HL-60/S4 treated with retinoic acid at 250 ng/mL for 4 days and 3 days (cell line): ENCODE measurements at regions not wholly inside any gene's neighbourhood (a gene's known extent, or its start where the extent isn't known, plus 50 kb on each side); places are given as distances from the start of the nearest gene placed in this dataset.

ENCODE experiments used
- in situ Hi-C: fragments of 300-500 bp; cut with MboI; formaldehyde crosslinking; loops from 2 replicates; pipeline ENCODE4 v1.7.0; 2022; ENCODE audit warnings: low sequenced_read_pairs

DNA sequence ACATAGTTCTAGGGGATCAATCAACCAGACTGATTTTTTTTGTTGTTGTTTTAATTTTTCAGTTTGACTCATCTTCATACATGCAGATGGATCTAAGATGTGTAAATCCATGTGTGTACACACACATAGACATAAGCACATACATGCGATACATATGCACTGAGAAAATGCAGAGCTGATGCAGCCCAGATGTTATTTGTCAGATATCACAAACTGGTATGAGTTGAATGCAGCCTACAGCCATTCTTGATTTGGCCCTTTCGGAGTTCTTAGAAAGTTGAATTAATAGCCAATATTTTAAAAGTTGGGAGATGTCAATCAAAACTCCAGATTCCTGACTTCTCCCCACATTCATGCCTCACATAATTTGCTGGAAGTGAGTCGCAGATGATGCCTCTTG, 180.4 kb downstream of the SPATA18 start:
- in situ Hi-C loops: no loop called here

DNA sequence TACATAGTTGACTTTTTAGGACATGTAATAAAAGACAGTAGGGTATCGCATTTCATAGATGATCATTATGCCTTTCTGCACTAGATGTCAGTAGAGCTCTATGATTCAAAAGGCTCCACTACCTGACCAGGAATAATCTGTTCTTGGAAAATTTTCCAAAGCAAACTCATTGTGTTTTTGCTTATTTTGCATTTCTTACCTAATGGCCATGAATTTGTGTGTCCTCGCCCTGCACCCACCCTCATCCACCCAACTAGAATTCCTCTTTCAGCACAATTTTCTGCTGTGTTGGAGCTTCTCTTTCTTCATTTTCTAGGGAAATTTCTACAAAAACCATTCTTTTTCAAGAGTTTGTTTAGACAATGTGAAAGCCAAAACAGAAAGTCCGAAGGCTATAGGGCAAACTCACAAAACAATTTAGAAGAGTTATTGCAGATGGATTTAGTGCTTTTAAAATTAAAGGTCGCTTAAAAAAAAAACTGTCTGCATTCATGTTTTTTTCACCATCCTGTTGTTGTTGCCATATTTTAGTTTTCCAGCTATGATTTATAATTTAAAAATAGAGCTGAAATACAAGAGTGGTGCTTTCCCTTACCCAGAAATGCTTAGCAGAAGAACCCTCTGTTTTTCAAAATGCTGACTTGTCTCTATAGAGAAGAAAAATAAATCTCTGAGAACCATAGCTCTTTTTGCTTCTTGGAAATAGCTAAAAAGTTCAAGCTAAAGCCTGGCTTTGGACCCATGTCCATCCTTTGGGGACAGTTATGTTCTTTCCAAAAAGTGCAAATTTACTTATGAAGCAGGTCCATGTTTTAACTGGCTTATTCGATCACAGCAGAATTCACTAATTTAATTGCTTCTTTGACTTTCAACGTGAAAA, 183.7 kb downstream of the SPATA18 start:
- in situ Hi-C loops: no loop called here

DNA sequence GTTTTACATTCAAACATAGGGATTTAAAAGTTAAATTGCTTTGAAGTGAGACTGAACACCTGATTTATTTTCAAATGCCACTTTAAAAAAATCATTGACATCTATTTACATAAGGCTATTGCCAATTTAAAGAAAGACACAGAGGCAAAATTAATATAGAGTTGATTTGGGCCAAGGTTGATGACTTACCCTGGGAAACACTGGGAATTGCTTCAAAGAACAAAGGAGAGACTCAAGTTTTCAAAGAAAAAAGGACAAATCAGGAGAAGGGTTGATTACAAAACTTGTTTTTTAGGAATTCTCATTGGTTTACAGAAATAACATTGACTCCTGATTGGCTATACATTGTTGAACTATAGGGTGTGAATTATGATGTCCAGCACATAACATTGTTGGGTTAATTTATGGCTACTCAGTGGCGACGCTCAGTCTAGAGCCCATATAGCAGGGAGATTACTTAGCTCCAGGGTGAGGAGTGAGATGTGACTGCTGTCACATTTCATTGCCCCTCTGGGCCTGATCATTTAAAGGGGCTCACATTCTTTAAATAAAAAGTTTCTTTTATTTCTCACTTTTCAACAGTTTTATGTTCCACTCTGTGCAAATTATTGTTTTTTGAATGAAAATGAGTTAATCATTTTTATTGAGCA, 184.6 kb downstream of the SPATA18 start:
- in situ Hi-C loops: no loop called here

DNA sequence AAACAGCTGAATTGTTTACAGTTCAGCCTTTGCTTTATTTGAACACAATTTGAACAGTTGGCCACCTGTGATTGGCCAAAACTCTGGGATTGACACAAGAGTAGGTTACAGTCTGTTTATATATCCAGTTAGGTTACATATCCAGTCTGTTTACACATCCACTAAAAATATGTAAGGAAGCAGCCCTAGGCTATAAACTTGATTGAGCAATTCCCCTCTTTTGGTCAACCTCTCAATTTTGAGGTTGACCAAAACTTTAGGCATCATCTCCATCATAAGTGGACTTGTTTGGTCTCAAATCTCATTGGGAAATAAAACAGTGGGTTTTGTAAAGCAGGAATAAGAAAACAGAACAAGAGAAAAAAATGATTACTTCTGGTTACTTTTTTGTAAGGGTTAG, 190.8 kb downstream of the SPATA18 start:
- in situ Hi-C loops: no loop called here

DNA sequence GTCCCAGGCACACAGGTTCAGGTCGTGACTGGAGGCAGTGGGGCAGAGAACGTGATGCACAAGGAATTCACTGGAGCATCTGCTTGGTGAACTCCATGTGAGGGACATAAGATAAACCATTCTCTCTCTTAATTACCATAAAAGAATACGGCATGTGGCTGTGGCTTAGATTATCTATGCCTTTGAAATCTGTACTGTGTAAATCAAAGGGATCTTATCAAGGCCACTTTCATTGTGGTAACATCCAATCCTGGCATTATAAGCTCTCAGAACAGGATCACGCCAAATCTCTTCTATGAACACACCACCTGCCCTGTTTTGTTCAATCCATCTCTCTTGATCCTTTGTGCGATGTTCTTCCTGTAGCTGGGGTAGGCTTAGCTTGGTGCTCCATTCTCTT, 192.3 kb downstream of the SPATA18 start:
- in situ Hi-C loops: no loop called here

DNA sequence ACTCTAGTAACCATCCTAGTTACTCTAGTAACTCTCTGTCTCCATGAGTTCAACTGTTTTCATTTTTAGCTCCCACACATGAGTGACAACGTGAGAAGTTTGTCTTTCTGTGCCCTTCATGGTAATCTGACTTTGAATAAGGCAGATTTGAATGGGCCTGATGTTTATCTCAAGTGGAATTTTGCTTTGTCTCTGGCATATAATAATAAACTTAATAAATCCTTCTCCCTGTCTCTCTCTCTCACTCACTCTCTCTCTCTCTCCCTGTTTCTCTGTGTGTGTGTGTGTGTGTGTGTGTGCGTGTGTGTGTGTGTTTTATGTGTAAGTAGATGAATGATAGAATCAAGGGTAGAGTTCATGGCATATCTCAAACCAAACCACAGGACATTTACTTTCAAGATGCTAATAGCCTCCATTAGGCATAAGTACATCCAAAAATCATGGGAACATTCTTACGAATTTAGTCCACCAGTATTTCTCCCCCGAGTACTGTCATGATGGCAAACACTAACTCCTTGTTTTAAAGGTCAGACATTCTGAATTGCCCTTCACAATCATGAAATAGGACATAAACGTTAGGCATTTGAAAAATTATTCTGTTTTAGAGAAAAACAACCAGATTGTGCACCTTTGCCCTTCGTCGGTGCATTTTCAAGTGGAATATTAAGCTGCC, 193.1 kb downstream of the SPATA18 start:
- in situ Hi-C loops: no loop called here

DNA sequence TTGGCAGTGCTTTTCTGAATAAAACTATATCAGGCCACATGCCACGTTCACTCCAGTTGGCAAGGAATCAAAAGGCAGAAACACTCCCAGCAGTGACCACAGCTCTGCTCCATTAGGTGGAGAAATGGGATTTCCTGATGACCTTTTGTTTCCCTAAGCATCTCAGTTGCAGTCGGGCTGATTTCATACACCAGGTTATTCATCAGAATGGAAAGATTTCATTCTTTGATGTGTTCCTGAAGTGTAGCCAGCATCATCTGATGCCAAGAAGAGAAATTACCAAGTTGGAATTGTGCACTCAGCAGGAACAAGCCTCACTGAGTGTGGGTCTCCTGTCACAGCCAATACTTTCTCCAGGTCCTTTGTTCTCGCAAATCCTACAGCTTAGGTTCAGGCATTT, 193.7 kb downstream of the SPATA18 start:
- in situ Hi-C loops: no loop called here

DNA sequence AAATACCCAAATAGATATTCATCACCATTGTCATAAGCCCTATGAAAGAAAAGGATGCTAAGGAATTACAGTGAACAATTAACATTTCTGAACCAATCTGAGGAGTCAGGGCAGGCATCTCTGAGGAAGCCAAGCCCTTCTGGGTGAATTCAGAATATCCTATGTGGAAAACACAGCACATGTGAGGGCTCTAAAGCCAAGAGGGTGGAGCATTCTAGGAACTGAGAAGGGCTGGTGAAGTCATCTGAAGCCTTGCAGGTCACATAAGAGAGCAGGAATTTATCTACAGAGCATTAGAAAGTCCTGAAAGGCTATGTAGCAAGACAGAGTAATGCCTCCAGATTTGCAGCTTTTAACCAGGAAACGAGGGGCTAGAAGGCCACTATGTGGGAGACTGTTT, 195.7 kb downstream of the SPATA18 start:
- in situ Hi-C loops: no loop called here

DNA sequence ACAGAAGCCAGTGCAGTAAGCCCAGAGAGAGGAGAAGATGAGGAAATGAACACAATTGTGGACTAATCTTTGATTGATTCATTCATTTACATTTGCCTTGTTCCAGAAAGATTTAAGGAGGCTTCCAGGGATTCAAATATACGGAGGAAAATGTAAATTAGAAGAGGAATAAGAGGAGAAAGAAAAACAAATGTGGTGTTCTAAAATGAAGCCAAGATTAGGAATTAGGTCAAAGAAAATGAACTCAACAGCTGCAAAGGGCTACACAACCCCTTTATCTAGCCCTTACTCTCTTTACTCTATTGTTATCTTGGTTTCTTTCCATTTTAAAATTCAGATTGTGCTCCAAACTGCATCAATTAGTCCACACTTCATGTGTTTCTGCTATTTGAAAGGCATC, 196.8 kb downstream of the SPATA18 start:
- in situ Hi-C loops: no loop called here

DNA sequence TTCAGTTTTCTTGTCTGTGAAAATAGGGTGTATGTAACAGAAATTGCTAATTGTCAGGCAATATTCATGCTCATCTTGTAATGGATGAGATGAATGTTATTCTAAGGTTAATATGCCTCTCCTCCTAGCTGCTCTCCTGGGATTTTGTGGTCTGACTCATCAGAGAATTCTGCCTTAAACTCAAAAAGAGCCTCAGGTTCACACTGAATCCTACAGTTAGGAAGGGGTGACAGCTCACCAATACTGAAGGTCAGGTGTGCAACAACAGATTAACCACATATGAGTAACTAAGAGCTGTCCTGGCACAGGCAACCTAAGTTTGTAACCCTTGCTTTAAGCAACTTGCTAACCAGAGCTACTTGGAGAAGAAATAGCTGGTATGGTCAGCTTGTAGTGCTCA, 197.7 kb downstream of the SPATA18 start:
- in situ Hi-C loops: no loop called here

DNA sequence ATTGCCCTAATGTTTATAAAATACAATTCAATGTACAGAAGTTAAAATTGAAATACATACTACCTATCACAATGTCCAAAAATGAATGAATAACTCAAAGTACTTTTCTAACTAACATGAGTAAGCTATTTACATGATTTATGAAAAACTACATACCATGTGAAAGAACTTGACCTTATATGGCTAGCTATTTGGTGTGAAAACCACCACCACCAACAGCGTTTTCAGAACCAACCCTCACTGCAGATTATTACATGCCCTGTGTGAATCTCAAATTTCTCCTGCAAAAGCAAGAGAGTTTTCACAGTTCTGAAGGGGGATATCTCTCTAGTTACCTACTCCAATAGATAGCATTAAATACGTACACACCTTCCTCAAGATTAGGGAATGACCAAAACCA, 198.5 kb downstream of the SPATA18 start:
- in situ Hi-C loops: no loop called here

DNA sequence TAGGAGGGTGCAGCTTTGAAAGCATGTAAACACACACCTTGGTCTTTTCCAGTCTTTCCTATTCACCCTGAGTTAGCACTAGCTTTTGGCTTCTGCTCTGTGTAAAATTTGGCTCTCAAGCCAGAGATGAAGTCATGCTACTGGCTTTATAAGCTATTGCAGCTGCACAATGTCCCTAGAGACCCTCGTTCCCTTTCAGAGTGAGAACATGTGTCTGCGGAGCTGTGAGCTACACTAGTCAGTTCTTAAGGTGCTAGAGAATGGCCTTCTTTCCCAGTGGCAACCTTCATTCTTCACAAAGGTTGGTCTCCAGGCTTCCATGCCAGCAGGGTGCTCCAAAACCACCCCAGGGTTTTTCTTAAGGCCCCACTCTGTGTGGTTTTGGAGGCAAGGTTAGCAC, 199.1 kb downstream of the SPATA18 start:
- in situ Hi-C loops: no loop called here

DNA sequence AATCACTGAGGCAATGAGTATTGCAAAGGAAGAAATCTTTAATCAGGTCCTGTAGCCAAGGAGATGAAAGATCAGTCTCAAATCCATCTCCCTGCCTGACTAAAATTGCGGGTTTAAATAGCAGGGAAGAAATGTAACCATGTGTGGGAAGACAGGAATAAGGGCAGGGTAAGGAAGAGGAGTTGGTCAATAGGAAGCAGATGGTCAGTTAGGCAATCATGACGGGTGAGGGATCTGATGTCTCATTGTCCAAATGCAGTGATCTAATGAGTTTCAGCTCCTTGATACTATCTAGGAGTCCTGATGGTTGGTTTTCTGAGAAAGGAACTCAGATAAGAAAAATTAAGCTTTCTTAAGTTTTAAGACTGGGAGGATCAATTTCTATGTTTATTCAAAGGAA, 200.8 kb downstream of the SPATA18 start:
- in situ Hi-C loops: no loop called here

DNA sequence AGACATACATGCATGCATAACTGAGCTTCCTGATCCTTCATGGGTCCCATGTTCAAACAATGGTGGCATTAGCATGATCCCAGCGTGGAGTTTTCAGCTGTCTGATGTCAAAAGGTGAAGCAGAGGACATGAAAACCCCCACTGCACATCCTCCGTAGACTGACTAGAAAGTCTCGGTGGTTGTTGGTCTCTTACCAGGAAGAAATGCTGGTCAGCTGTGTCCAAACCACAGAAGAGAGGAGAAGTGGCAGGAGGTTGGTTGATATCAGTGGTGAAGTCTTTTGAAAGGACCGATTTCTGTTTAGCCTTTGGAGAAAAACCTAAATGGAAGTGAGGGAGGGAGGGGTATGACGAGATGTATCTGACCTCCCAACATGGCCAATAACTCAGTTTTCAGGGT, 201.9 kb downstream of the SPATA18 start:
- in situ Hi-C loops: no loop called here

DNA sequence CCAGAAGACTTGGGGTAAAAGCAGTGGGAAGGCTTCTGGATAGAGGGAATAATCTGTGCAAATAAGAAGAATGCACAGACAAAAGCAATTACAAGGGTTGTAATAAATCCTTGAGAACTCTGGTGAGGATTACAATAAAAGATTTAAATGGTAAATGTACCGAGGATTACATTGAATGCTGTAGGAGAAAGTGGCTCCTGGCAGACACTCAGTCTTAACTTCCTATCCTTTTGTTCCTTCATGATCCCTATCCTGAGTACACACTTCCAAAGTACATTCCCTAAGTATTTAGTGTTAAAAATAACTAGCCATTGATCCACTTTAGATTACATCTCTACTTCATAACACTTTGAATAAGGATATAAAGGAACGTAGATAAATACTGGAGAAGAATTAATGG, 205.4 kb downstream of the SPATA18 start:
- in situ Hi-C loops: no loop called here

DNA sequence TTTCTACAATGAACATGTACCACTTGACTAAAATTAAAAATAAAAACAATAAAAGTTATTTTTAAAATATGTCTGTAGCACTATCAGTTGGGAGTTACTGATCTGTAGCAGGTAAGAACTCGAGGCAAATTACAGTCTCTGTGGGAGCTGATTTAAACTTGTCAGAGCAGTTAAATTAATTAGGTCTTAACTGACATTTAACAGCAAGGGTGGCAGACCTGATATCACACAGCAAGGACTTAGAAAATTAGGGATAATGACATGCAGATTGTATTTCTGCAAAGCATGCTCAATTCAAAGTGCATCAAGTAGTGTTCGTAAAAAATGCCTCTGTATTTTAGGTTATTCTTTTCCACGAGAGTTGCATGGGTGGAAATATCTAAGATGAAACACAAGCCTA, 208.9 kb downstream of the SPATA18 start:
- in situ Hi-C loops: no loop called here

DNA sequence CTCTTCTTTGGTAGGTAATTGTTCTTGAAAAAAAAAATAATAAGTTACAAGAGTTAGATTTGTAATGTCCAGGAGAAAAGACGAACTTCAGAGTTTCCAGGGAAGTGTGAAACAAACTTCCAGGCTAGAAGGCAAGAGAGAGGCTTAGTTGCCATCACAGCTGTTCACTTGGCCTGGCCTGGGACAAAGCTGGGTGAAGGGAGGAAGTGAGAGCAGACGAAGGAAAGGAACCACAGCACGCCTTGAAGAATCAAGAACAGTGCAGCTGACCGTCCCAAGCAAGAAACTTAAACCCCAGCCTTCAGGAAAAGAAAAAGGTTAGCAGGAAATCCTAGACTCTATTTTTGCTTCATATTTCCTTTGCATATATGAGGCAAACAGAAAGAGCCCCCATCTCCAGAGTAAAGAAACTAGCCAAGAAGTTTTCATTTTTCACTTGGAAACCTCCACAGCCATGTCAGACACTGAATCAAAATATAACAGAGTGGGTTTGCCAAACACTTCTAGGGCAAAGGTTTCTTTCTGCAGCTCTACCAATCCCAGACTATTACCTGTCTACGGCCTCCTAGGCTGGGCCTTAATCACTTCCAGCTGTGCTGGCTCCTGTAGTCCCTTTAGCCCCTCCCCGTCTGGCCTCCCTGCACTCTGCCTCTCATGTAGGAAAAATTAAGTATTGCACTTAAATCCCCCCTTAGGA, 209.6 kb downstream of the SPATA18 start:
- in situ Hi-C loops: no loop called here

DNA sequence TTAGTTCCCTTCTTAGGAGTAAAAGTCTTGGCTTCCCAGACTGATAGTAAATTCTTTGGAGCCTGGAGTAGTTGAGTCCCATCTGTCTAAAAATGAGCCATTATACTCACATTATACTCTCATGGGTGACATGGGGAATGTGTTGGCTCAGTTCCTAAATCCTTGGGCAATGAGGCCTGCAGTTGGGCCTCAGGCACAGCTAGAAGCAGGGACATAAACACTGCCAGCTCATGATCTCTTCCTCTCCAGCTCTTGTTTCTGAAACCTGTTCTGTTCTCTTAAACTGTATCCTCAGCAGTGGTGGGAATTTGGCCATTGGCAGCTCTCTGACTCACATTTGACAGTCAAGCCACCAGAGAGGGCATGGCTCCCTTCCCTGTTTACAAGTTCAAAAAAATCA, 212.5 kb downstream of the SPATA18 start:
- in situ Hi-C loops: no loop called here

DNA sequence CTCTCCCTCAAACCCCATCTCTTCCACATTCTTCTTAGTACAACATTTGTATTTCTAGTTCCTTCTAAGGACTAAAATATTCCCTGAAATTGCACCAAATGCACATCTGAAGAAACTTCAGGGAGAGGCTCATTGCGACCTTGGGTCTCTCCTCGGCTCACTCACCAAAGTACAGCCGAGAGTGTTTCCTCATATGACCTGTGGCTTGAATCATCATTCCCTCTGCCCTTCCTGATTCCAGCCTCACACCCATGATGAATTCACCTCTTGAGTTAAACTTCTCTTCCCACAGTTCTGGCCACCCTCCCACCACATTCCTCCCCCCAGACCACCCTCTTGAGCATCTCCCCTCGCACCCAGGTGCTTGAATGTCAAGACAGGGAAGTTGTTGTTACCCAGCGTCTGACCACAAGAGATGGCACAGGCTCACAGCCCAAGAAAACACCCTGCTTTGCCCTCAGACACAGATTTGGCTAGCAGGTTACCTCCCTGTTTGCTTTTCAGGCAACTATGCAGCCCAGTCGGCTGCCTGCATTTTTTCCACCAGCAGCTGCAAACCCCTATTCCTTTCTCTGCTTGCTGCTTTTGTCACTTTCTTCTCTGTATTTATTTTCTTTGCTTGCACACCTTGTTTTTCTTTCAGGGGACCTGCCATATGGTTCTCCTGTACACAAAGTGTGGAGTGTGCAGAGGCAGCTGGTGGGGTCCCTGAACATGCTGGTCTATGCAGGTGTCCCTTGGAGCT, 214.8 kb downstream of the SPATA18 start:
- in situ Hi-C loops: no loop called here

DNA sequence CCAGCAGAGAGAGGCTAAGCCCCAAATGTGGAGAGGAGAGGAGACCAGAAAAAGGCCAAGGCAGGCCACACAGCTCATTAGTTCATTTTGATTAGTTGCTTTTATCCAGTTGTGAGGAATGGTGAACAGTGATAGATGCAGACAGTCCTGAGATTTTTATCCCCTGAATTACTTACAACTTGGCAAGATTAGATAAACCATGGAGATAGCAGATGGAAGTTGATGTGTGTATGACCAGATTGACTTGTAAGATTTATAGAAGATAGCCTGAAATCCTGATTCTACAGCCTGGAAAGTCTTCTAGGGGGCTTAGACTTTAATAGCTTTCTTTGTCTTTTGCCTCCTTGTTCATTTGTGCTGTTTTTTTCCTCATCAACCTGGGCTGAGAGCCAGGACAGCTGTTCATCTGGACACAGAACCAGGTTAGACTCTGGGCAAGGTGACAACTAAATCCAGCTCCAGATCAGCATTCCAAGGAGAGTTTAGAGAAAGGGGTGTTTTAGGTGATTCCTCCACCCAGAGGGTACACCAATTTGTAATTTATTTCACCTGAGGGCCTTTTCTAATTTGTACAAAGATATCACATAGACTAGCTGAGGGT, 215.5 kb downstream of the SPATA18 start:
- in situ Hi-C loops: no loop called here
